Body of pancreas (tissue), 4 donors: ENCODE measurements at regions not wholly inside any gene's neighbourhood (a gene's known extent, or its start where the extent isn't known, plus 50 kb on each side); places are given as distances from the start of the nearest gene placed in this dataset.

Source experiments
- CTCF ChIP-seq, 7 experiments: fragments of 450-650 bp in 4 of 7; fragments of 200-600 bp in 3 of 7; sonication (generic) in 3 of 7; IDR thresholded peaks; one replicate each; pipeline ENCODE4 v1.5.1; 2016 to 2019; ENCODE audit warnings: antibody characterized with exemption in 7 of 7
- POLR2A ChIP-seq, 3 donors: fragments of 450-650 bp; IDR thresholded peaks; one replicate each; pipeline ENCODE4 v1.6.1; 2016; ENCODE audit warnings: antibody characterized with exemption in 3 of 3, mild to moderate bottlenecking in 2 of 3

GRCh38 chr6:76552268-76552667, 479.8 kb upstream of the IMPG1 start:
- TF ChIP-seq CTCF (IDR thresholded peaks at IDR 0.05) (no peak), POLR2A (IDR thresholded peaks at IDR 0.05) (no peak)
